Hepatocyte (in vitro differentiated cells): ENCODE measurements at regions not wholly inside any gene's neighbourhood (a gene's known extent, or its start where the extent isn't known, plus 50 kb on each side); places are given as distances from the start of the nearest gene placed in this dataset.

Experiments
- EZH2 ChIP-seq: fragments of 200-600 bp; sonication (generic); IDR thresholded peaks from 2 replicates; pipeline ENCODE4 v1.6.1; 2016; ENCODE audit warnings: antibody characterized with exemption, mild to moderate bottlenecking, borderline replicate concordance
- EZH2phosphoT487 ChIP-seq: fragments of 200-600 bp; sonication (generic); IDR thresholded peaks from one replicate; pipeline ENCODE4 v1.6.1; 2018; ENCODE audit warnings: antibody characterized with exemption, mild to moderate bottlenecking, low read depth, moderate library complexity; ENCODE audit not compliant: unreplicated experiment, severe bottlenecking
- TF ChIP-seq, protein P1 (sequence below): fragments of 200-600 bp; sonication (generic); IDR thresholded peaks from 2 replicates; pipeline ENCODE4 v1.5.1; 2016; ENCODE audit warnings: antibody characterized with exemption, mild to moderate bottlenecking; ENCODE audit not compliant: poor library complexity

DNA sequence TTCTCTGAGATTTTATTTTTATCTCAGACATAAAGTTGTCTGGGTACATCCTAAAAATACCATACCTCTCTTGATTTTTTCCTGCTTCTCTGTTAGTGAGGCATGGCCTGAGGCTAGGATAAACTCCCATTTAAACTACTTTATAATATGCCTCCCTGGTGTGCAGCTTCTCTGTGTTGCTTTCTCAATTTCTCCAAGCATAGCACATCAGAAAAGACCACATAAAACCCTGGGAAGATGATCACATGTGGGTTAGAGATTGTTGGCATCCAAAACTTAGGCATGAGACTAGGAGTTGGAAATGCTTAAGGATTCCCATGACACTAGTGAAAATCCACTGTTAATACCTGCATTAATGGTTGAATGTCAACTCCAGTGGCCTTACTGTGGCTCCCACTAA, 254.6 kb downstream of the RND3 start:
- TF ChIP-seq, protein P1, sequence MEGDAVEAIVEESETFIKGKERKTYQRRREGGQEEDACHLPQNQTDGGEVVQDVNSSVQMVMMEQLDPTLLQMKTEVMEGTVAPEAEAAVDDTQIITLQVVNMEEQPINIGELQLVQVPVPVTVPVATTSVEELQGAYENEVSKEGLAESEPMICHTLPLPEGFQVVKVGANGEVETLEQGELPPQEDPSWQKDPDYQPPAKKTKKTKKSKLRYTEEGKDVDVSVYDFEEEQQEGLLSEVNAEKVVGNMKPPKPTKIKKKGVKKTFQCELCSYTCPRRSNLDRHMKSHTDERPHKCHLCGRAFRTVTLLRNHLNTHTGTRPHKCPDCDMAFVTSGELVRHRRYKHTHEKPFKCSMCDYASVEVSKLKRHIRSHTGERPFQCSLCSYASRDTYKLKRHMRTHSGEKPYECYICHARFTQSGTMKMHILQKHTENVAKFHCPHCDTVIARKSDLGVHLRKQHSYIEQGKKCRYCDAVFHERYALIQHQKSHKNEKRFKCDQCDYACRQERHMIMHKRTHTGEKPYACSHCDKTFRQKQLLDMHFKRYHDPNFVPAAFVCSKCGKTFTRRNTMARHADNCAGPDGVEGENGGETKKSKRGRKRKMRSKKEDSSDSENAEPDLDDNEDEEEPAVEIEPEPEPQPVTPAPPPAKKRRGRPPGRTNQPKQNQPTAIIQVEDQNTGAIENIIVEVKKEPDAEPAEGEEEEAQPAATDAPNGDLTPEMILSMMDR, result no peak
- TF ChIP-seq EZH2 (no peak), EZH2phosphoT487 (no peak)
